PFSK-1 (cell line): ENCODE measurements at regions not wholly inside any gene's neighbourhood (a gene's known extent, or its start where the extent isn't known, plus 50 kb on each side); places are given as distances from the start of the nearest gene placed in this dataset.

Experiments used
- POLR2AphosphoS5 ChIP-seq: IDR thresholded peaks from 2 replicates; pipeline ENCODE4 v1.6.1; 2012; ENCODE audit warnings: low read depth, mild to moderate bottlenecking, control low read depth, low read length, moderate library complexity
- SIN3A ChIP-seq: IDR thresholded peaks from 2 replicates; pipeline ENCODE4 v1.6.1; 2012; ENCODE audit warnings: mild to moderate bottlenecking, low read length, moderate library complexity, borderline replicate concordance; ENCODE audit not compliant: insufficient read depth
- TAF1 ChIP-seq: IDR thresholded peaks from 2 replicates; pipeline ENCODE4 v1.6.1; 2012; ENCODE audit warnings: low read length, control low read depth, borderline replicate concordance; ENCODE audit not compliant: insufficient read depth

DNA sequence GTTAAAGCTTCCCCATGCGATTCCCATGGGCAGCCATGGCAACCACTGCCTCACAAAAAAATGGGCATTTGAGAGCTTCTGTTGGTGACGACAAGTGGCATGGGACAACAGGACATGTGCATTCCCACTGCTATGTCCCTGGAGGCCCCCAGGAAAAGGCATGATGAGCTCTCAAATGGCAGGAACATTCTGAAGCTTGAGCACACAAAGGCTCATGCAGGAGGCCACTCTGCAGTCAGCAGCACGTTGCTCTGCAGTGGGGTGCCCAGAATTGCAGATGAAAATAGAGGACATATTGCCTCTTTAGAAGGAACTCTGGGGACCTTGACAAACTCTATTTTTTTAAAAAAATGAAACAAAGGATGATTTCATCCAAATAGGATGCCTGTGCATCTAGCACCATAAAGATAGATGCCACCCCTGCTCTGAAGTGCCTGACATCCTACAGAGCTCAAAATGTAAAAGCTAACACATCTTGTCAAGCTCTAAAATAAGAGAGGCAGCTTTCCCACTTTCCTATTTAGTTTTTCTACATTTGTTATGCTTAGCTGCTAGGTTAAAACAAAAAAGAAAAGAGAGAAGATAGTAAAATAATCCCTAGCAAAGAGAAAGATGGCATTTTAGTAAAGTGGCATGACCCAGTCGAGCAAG is 277.6 kb upstream of the ZC3H12C start:
- TF ChIP-seq SIN3A (no peak), POLR2AphosphoS5 (no peak), TAF1 (no peak)
